GM12878 (cell line): ENCODE measurements at regions not wholly inside any gene's neighbourhood (a gene's known extent, or its start where the extent isn't known, plus 50 kb on each side); places are given as distances from the start of the nearest gene placed in this dataset.

ENCODE experiments used
- CTCF ChIP-seq, 3 experiments: IDR thresholded peaks in 2 of 3; conservative IDR thresholded peaks in 1 of 3; 2 replicates each; pipeline ENCODE4 v1.5.1; 2011; ENCODE audit warnings: low read depth in 3 of 3, low read length in 3 of 3, mild to moderate bottlenecking in 3 of 3, control low read depth in 2 of 3, moderate library complexity in 2 of 3, inconsistent platforms in 1 of 3, mixed read lengths in 1 of 3; ENCODE audit not compliant: control insufficient read depth in 2 of 3, insufficient read depth in 1 of 3; ENCODE audit errors: extremely low read depth in 1 of 3
- GABPA ChIP-seq: IDR thresholded peaks from 2 replicates; pipeline ENCODE4 v1.6.1; 2014; ENCODE audit warnings: antibody characterized with exemption, low read depth, mild to moderate bottlenecking, inconsistent platforms
- JUND ChIP-seq: IDR thresholded peaks from 2 replicates; pipeline ENCODE4 v1.6.1; 2012; ENCODE audit warnings: low read depth, mild to moderate bottlenecking, low read length, improper control_type of control experiment, moderate library complexity
- POLR2A ChIP-seq: IDR thresholded peaks from 2 replicates; pipeline ENCODE4 v1.6.1; 2011; ENCODE audit warnings: low read depth, mild to moderate bottlenecking, low read length
- POU2F2 ChIP-seq: IDR thresholded peaks from 3 replicates; pipeline ENCODE4 v1.6.1; 2011; ENCODE audit warnings: low read depth, mild to moderate bottlenecking, low read length, borderline replicate concordance
- REST ChIP-seq: IDR thresholded peaks from 2 replicates; pipeline ENCODE4 v1.6.1; 2012; ENCODE audit warnings: mild to moderate bottlenecking, low read depth, low read length
- TAF1 ChIP-seq: IDR thresholded peaks from 2 replicates; pipeline ENCODE4 v1.6.1; 2011; ENCODE audit warnings: mild to moderate bottlenecking, low read depth, low read length, borderline replicate concordance
- TBL1XR1 ChIP-seq: IDR thresholded peaks from 2 replicates; pipeline ENCODE4 v1.6.1; 2012; ENCODE audit warnings: low read depth, low read length, improper control_type of control experiment
- ZNF24 ChIP-seq: fragments of 450-650 bp; IDR thresholded peaks from 2 replicates; pipeline ENCODE4 v1.6.1; 2017; ENCODE audit warnings: antibody characterized with exemption, mild to moderate bottlenecking
- TF ChIP-seq, protein P1 (sequence below): fragments of 450-650 bp; formaldehyde crosslinking; IDR thresholded peaks from 2 replicates; pipeline ENCODE4 v1.4.0; 2022; ENCODE audit warnings: mild to moderate bottlenecking, moderate library complexity

DNA sequence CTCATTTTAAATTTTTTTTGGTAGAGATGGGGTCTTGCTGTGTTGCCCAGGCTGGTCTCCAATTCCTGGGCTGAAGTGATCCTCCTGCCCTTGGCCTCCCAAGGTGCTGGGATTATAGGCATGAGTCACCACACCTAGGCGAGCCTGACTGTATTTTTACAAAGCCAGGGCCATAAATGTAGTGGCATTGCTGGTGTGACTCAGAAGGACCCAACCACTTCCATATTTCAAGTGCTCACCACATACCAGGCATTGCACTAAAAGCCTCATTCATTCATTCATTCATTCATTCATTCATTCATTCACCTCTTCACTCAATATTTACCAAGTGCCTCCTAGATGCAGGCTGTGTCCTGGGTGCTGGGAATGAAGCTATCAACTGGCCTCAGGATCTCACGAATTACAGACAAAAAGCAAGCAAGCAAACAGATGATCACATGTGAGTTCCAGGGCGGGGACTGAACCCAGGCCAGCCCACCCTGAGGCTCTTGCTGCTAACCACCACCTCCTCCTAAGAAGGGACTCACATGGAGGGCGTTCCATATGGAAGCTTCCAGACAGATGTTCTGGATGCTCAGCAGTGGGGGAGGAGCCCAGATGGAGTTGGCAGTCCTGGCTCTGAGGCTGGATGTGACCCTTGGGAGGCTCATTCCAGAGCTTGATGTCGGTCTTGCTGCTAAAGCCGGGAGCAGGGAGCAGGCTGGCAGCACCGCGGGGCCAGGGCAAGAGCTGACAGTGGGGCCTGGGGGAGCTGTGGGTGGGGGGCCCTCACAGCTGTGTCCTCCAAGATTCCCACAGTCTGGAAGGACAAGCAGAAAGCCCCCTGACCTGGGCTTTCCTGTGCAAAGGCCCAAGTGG lies 158.8 kb downstream of the CTTN start:
- TF ChIP-seq CTCF (IDR thresholded peaks at IDR 0.05 in 2 of 3, conservative IDR thresholded peaks at IDR 0.05 in 1 of 3; ENCODE audit: control insufficient read depth in 2 of 3, extremely low read depth in 1 of 3, insufficient read depth in 1 of 3, low read depth in 3 of 3, low read length in 3 of 3) = no peak
- no peak for TF ChIP-seq GABPA
- TF ChIP-seq ZNF24 = peak; percentile 88
- no peak for TF ChIP-seq JUND
- TF ChIP-seq TAF1 = no peak
- no peak for TF ChIP-seq REST
- no peak for TF ChIP-seq TBL1XR1
- TF ChIP-seq POU2F2 = no peak
- TF ChIP-seq, protein P1, sequence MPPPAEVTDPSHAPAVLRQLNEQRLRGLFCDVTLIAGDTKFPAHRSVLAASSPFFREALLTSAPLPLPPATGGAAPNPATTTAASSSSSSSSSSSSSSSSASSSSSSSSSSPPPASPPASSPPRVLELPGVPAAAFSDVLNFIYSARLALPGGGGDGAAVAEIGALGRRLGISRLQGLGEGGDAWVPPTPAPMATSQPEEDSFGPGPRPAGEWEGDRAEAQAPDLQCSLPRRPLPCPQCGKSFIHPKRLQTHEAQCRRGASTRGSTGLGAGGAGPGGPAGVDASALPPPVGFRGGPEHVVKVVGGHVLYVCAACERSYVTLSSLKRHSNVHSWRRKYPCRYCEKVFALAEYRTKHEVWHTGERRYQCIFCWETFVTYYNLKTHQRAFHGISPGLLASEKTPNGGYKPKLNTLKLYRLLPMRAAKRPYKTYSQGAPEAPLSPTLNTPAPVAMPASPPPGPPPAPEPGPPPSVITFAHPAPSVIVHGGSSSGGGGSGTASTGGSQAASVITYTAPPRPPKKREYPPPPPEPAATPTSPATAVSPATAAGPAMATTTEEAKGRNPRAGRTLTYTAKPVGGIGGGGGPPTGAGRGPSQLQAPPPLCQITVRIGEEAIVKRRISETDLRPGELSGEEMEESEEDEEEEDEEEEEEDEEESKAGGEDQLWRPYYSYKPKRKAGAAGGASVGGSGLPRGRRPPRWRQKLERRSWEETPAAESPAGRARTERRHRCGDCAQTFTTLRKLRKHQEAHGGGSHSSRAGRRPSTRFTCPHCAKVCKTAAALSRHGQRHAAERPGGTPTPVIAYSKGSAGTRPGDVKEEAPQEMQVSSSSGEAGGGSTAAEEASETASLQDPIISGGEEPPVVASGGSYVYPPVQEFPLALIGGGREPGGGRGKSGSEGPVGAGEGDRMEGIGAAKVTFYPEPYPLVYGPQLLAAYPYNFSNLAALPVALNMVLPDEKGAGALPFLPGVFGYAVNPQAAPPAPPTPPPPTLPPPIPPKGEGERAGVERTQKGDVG (CRISPR knock-in tag) = no peak
- no peak for TF ChIP-seq POLR2A
